ENCODE measurements at regions not wholly inside any gene's neighbourhood (a gene's known extent, or its start where the extent isn't known, plus 50 kb on each side); places are given as distances from the start of the nearest gene placed in this dataset.

DNA sequence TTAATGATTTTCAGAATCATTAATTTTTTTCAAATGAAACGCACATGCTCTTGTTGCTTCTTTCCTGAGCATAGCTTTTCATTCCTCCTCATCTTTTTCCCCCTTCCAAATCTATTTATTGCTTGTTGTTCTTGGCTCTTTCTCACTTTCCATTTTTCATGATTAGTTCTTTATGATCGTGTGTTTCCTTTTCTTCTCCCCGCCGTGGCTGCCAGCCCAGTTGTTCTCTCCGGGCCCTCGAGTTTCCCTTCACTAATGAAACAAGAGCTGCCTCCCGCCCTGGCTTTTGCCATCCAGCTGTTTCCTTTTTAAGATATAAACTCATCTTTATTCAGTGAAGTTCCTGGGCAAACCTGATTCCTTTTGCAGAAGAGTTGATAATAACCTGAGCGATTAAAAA, 170.2 kb upstream of the NR2F2 start:
- no peak overlapping the region for H3K27ac ChIP-seq (ENCODE audit: low read depth, low read length)
- no peaks in the 10 kb centered on the region for H4K20me1 ChIP-seq (ENCODE audit: control insufficient read depth, insufficient read depth, low read depth, low read length)
- H3K9me2 ChIP-seq (replicated peaks; ENCODE audit: control insufficient read depth, low read length): no peaks in the 10 kb centered on the region
- no peak overlapping the region for H3K4me2 ChIP-seq (ENCODE audit: low read length)
- no peaks in the 10 kb centered on the region for H3K9me3 ChIP-seq (ENCODE audit: control insufficient read depth, insufficient read depth, low read length)
- no peaks in the 10 kb centered on the region for H3K36me3 ChIP-seq (ENCODE audit: control insufficient read depth, low read length)
- H3K27me3 ChIP-seq (ENCODE audit: control insufficient read depth, low read length): no peaks in the 10 kb centered on the region
- TF ChIP-seq, protein P1, sequence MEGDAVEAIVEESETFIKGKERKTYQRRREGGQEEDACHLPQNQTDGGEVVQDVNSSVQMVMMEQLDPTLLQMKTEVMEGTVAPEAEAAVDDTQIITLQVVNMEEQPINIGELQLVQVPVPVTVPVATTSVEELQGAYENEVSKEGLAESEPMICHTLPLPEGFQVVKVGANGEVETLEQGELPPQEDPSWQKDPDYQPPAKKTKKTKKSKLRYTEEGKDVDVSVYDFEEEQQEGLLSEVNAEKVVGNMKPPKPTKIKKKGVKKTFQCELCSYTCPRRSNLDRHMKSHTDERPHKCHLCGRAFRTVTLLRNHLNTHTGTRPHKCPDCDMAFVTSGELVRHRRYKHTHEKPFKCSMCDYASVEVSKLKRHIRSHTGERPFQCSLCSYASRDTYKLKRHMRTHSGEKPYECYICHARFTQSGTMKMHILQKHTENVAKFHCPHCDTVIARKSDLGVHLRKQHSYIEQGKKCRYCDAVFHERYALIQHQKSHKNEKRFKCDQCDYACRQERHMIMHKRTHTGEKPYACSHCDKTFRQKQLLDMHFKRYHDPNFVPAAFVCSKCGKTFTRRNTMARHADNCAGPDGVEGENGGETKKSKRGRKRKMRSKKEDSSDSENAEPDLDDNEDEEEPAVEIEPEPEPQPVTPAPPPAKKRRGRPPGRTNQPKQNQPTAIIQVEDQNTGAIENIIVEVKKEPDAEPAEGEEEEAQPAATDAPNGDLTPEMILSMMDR (IDR thresholded peaks at IDR 0.05; ENCODE audit: low read depth, low read length, poor library complexity, severe bottlenecking): no peak
- TF ChIP-seq EZH2phosphoT487 (IDR thresholded peaks at IDR 0.05; ENCODE audit: borderline replicate concordance, low read length): no peak
- no peaks in the 10 kb centered on the region for H3K79me2 ChIP-seq (ENCODE audit: control insufficient read depth, low read length)
- H3K4me3 ChIP-seq (ENCODE audit: low read length): no peak overlapping the region
- no peaks in the 10 kb centered on the region for H3F3A ChIP-seq (ENCODE audit: control insufficient read depth, insufficient read depth)
- H3K4me1 ChIP-seq (ENCODE audit: control insufficient read depth, low read length): no peaks in the 10 kb centered on the region

DNA sequence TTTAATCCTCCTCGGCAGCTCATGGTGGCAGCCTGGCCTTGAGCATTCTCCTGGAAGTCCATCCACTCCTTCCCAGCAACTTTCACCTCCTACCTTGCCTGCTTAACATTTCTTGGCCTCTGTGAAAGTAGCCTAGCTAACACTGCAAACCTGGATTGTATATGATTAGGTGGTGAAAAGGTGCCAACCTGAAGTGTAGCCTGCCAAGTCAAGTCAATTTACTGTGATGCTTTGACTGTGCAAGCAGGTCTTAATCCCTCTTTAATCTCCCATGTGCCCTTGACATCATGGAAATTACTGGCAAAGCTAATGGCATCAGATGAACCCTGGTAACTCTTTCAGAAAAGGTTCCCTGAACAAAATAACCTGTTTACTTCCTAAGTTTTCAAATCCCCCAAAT, 169.7 kb upstream of the NR2F2 start:
- H3K4me1 ChIP-seq (ENCODE audit: control insufficient read depth, low read length): no peaks in the 10 kb centered on the region
- TF ChIP-seq, protein P1 (IDR thresholded peaks at IDR 0.05; ENCODE audit: low read depth, low read length, poor library complexity, severe bottlenecking): no peak
- no peak for TF ChIP-seq EZH2phosphoT487 (IDR thresholded peaks at IDR 0.05; ENCODE audit: borderline replicate concordance, low read length)
- no peaks in the 10 kb centered on the region for H3K9me2 ChIP-seq (replicated peaks; ENCODE audit: control insufficient read depth, low read length)
- no peak overlapping the region for H3K4me2 ChIP-seq (ENCODE audit: low read length)
- H3F3A ChIP-seq (ENCODE audit: control insufficient read depth, insufficient read depth): no peaks in the 10 kb centered on the region
- no peak overlapping the region for H3K27ac ChIP-seq (ENCODE audit: low read depth, low read length)
- H3K36me3 ChIP-seq (ENCODE audit: control insufficient read depth, low read length): no peaks in the 10 kb centered on the region
- no peak overlapping the region for H3K4me3 ChIP-seq (ENCODE audit: low read length)
- H4K20me1 ChIP-seq (ENCODE audit: control insufficient read depth, insufficient read depth, low read depth, low read length): no peaks in the 10 kb centered on the region
- H3K9me3 ChIP-seq (ENCODE audit: control insufficient read depth, insufficient read depth, low read length): no peaks in the 10 kb centered on the region
- no peaks in the 10 kb centered on the region for H3K27me3 ChIP-seq (ENCODE audit: control insufficient read depth, low read length)
- no peaks in the 10 kb centered on the region for H3K79me2 ChIP-seq (ENCODE audit: control insufficient read depth, low read length)

DNA sequence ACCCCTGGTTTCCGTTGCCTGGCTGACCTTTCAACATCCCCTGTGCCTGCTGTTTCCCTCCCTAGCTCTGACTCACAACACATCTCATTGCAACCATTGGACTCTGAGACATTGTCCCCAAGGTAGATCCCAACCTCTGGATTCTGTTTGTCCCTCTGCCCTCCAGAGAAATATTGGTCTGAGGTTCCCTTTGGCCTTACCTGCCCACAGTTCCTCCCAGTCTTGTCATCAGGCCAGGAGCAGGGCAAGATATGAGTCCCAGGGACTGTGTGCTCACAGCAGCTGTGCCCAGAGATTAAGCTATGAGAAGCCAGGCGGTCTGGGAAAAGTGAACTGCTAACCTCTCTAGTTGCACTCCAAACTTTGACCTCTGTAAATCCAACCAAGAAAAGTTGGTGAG, 168.2 kb upstream of the NR2F2 start:
- no peak overlapping the region for H3K4me2 ChIP-seq (ENCODE audit: low read length)
- no peaks in the 10 kb centered on the region for H3K9me2 ChIP-seq (replicated peaks; ENCODE audit: control insufficient read depth, low read length)
- H3K4me3 ChIP-seq (ENCODE audit: low read length): no peak overlapping the region
- no peaks in the 10 kb centered on the region for H3K36me3 ChIP-seq (ENCODE audit: control insufficient read depth, low read length)
- H4K20me1 ChIP-seq (ENCODE audit: control insufficient read depth, insufficient read depth, low read depth, low read length): no peaks in the 10 kb centered on the region
- H3F3A ChIP-seq (ENCODE audit: control insufficient read depth, insufficient read depth): no peaks in the 10 kb centered on the region
- no peak for TF ChIP-seq EZH2phosphoT487 (IDR thresholded peaks at IDR 0.05; ENCODE audit: borderline replicate concordance, low read length)
- no peaks in the 10 kb centered on the region for H3K9me3 ChIP-seq (ENCODE audit: control insufficient read depth, insufficient read depth, low read length)
- no peaks in the 10 kb centered on the region for H3K27me3 ChIP-seq (ENCODE audit: control insufficient read depth, low read length)
- no peaks in the 10 kb centered on the region for H3K4me1 ChIP-seq (ENCODE audit: control insufficient read depth, low read length)
- H3K27ac ChIP-seq (ENCODE audit: low read depth, low read length): no peak overlapping the region
- H3K79me2 ChIP-seq (ENCODE audit: control insufficient read depth, low read length): no peaks in the 10 kb centered on the region

- Histone ChIP-seq H4K20me1 (ENCODE audit: control insufficient read depth, insufficient read depth, low read depth, low read length) (no peaks in the 10 kb centered on the region), H3K27me3 (ENCODE audit: control insufficient read depth, low read length) (no peaks in the 10 kb centered on the region), H3K36me3 (ENCODE audit: control insufficient read depth, low read length) (no peaks in the 10 kb centered on the region), H3K4me3 (ENCODE audit: low read length) (no peak overlapping the region), H3K9me2 (replicated peaks; ENCODE audit: control insufficient read depth, low read length) (no peaks in the 10 kb centered on the region), H3K79me2 (ENCODE audit: control insufficient read depth, low read length) (no peaks in the 10 kb centered on the region), H3K4me2 (ENCODE audit: low read length) (no peak overlapping the region), H3K9me3 (ENCODE audit: control insufficient read depth, insufficient read depth, low read length) (no peaks in the 10 kb centered on the region), H3K4me1 (ENCODE audit: control insufficient read depth, low read length) (no peaks in the 10 kb centered on the region), H3F3A (ENCODE audit: control insufficient read depth, insufficient read depth) (no peaks in the 10 kb centered on the region), H3K27ac (ENCODE audit: low read depth, low read length) (no peak overlapping the region)
- no peak for TF ChIP-seq EZH2phosphoT487 (IDR thresholded peaks at IDR 0.05; ENCODE audit: borderline replicate concordance, low read length)
- TF ChIP-seq, protein P1 (IDR thresholded peaks at IDR 0.05; ENCODE audit: low read depth, low read length, poor library complexity, severe bottlenecking): no peak
Observed at GRCh38 chr15:96165081-96165480, 165.4 kb upstream of the NR2F2 start.

Data from DOHH2 (cell line).